PC-9 (cell line): ENCODE measurements at regions not wholly inside any gene's neighbourhood (a gene's known extent, or its start where the extent isn't known, plus 50 kb on each side); places are given as distances from the start of the nearest gene placed in this dataset.

Source experiments
- CTCF ChIP-seq: fragments of 200-600 bp; sonication (generic); conservative IDR thresholded peaks from 2 replicates; pipeline ENCODE4 v1.6.1; 2017; ENCODE audit warnings: mixed run types, antibody characterized with exemption, mild to moderate bottlenecking, moderate library complexity
- EZH2 ChIP-seq: fragments of 200-600 bp; sonication (generic); IDR thresholded peaks from 2 replicates; pipeline ENCODE4 v1.8.0; 2017; ENCODE audit warnings: antibody characterized with exemption, low read depth

- TF ChIP-seq CTCF = no peak
- no peak for TF ChIP-seq EZH2
Measured at GRCh38 chr11:127766734-127767133, 766.2 kb upstream of the KIRREL3 start.
